H1 (cell line): ENCODE measurements at regions not wholly inside any gene's neighbourhood (a gene's known extent, or its start where the extent isn't known, plus 50 kb on each side); places are given as distances from the start of the nearest gene placed in this dataset.

Source experiments
- ASH2L ChIP-seq: fragments of 200-600, 300-600 bp; sonication (generic); IDR thresholded peaks from one replicate; pipeline ENCODE4 v1.7.1; 2017; ENCODE audit warnings: low read length
- JUN ChIP-seq: IDR thresholded peaks from 2 replicates; pipeline ENCODE4 v1.6.1; 2011; ENCODE audit warnings: low read depth, mild to moderate bottlenecking, improper control_type of control experiment, low read length
- RNF2 ChIP-seq: fragments of 200-900, 300-1000 bp; sonication (generic); IDR thresholded peaks from 2 replicates; pipeline ENCODE4 v1.7.1; 2016; ENCODE audit warnings: borderline replicate concordance, low read depth, mild to moderate bottlenecking, antibody characterized with exemption, low read length; ENCODE audit not compliant: poor library complexity, severe bottlenecking; ENCODE audit errors: missing control alignments
- TAF1 ChIP-seq: IDR thresholded peaks from 2 replicates; pipeline ENCODE4 v1.6.1; 2011; ENCODE audit warnings: mild to moderate bottlenecking, low read depth, low read length

DNA sequence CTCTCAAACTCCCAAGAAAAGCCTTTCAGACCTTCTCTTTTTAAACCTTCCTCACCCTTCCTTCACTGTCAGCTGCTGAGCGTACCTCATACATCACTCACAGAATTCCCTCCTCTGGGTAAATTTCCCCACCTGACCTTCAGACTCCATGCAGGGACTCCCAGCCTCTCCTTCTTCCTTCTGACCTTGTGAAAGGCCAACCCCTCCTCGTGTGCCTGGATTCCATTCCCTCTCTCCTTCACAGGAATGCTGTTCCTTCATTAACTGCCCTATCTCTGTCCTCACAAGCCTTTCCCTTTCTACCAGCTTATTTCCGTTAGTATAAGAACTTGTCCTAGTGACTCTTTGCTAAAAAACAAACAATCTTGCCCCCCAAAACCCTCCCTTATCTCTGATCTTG, 69.7 kb upstream of the MME start (continued):
- no peak for TF ChIP-seq JUN
- TF ChIP-seq RNF2 = no peak
- TF ChIP-seq TAF1 = no peak
- TF ChIP-seq ASH2L = no peak
- TF ChIP-seq, all 59 proteins: peak for 0
